Ovary (tissue), 3 donors: ENCODE measurements at regions not wholly inside any gene's neighbourhood (a gene's known extent, or its start where the extent isn't known, plus 50 kb on each side); places are given as distances from the start of the nearest gene placed in this dataset.

Experiments used
- EP300 ChIP-seq: sonication (generic); formaldehyde crosslinking; IDR thresholded peaks from one replicate; pipeline ENCODE4 v1.6.1; 2017; ENCODE audit warnings: antibody characterized with exemption
- TF ChIP-seq, protein P1 (sequence below), 3 donors: fragments of 450-650 bp in 2 of 3; fragments of 200-600 bp in 1 of 3; IDR thresholded peaks; one replicate each; pipeline versions ENCODE4 v1.5.1 to v1.8.0; 2016 to 2022; ENCODE audit warnings: antibody characterized with exemption in 3 of 3, mild to moderate bottlenecking in 1 of 3
- donor health status: DM: no; HTN: no; CAD: no.

GRCh38 chr2:224126003-224126402 lies 86.9 kb upstream of the SERPINE2 start:
- TF ChIP-seq, protein P1, sequence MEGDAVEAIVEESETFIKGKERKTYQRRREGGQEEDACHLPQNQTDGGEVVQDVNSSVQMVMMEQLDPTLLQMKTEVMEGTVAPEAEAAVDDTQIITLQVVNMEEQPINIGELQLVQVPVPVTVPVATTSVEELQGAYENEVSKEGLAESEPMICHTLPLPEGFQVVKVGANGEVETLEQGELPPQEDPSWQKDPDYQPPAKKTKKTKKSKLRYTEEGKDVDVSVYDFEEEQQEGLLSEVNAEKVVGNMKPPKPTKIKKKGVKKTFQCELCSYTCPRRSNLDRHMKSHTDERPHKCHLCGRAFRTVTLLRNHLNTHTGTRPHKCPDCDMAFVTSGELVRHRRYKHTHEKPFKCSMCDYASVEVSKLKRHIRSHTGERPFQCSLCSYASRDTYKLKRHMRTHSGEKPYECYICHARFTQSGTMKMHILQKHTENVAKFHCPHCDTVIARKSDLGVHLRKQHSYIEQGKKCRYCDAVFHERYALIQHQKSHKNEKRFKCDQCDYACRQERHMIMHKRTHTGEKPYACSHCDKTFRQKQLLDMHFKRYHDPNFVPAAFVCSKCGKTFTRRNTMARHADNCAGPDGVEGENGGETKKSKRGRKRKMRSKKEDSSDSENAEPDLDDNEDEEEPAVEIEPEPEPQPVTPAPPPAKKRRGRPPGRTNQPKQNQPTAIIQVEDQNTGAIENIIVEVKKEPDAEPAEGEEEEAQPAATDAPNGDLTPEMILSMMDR (IDR thresholded peaks at IDR 0.05) = no peak
- no peak for TF ChIP-seq EP300
